ENCODE measurements at regions not wholly inside any gene's neighbourhood (a gene's known extent, or its start where the extent isn't known, plus 50 kb on each side); places are given as distances from the start of the nearest gene placed in this dataset.
"Not testable (repeated sequence)": the region's sequence is repeated elsewhere in the genome, so short reads cannot be mapped to it uniquely, and the experiment has no call there.

DNA sequence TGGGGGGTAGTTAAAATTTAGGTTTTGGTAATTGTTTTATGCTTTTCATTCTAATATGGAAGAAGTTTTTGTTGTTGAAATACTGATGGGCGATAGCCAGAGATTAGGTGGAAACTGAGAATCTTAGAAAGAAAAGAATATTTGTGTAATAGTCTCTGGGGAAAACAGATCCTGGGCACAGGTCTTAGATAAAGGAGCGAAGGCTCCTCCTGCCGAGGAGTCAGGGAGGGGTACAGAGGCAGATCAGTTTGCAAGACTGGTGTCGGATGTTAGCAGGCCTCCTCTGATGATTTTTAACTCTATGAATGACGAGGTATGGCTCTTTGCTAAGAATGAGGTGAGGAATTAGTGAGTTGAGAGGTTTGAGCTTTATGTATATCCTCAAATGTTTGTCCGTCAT is 339.7 kb downstream of the HGF start:
- no peak for DNase-seq

DNA sequence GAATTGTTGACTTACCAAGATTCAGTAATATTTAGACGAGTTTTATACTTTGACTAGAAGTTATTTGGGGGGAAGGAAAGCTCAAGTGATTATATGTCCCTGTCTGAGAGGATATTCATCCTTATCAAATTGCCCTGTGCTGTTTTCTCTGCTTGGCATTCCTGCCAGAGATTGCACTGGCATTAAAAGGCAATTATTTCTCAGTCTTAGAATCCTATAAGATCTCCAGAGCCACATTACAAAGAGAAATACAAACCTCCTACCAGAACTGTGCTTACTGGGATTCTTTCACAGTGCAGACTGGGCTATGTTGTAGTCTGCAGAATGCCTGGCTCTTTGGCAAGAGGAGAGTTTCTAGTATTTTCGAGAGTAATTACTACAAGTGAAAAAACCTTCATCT is 342.4 kb downstream of the HGF start:
- DNase-seq = no peak

DNA sequence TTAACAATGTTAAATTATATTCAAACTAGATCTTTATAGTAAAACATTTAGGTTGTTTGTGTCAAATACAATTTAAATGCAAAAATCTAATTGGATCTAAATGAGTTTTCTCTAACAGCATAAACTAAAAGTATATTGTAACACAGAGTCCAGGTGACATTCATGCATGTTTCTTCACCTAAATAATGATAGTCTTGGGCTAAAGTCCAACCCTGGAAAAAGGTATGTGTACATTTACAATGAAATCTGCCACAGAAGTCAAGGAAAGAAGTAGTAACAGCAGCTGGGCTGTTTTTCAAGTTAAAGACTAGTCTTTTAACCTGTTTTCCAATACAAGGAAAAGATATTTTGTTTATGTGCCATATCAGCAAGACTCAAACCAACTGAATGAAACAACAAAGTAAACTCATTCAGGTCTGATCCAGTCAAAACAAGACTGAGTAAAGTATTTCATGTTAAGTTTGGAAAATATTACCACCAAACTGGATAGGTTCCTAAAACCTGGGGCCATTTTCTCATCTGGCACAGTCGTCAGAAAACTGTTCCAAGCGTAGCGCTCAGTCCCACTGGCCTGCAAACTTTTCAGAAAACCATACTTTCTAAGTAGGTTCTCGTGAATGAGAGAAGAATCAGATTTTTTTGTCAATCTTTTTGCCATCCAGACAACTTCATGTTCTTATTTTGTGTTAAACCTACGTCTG is 349.2 kb downstream of the HGF start:
- no peak for DNase-seq

DNA sequence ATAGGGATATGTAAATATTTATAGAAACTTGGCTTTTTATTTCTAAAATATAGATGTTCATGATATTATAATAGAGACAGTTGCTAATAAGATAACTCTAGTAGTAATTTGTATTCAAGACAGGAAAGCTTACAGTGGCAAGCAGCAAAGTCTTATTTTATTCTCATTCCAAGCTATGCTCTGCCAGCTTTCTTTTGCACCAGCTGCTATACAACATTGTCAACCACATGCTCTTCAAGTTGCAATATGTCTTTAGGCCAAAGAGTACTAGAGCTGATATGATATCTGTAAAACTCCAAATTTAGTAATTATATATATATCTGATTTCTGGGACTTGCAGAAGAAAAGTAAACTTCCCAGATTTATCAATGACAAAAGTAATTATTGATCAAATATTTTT is 350.1 kb downstream of the HGF start:
- no peak for DNase-seq

DNA sequence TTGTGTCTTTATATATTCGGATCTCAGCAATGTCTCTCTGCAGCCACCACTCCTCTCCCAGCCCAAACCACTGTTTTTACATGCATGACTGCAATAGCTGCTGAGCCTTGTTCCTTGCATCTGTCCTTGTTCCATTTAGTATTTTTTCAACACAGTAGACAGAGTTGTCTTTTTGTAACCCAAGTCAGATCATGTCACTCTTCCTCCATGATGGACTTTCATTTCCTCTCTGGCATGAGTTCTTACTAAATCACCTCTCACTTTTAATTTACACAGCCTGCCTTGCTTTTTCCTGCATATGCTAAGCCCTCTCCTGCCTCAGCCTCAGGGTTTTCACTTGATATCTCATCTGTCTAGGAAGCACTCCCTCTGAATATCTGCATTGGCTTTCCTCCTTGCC is 353.2 kb downstream of the HGF start:
- no peak for DNase-seq

DNA sequence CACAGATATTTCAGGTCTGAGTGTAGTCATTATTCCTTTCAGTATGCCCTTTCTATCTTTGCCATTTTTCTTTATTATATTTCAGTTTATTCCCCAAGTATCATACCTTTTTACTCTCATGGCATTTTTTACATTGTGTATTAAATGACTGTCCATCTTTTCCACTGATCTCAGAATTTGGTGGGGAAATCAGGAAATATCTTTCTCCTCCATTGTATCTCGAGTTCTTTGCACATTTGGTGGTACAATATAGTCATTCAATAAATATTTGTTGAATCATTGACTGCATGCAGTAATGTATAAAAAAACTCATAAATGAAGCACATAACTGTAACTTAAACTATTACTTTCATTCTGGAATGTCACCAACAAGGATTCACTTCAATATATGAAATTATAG is 354.7 kb downstream of the HGF start:
- peak; percentile 61 for DNase-seq

DNA sequence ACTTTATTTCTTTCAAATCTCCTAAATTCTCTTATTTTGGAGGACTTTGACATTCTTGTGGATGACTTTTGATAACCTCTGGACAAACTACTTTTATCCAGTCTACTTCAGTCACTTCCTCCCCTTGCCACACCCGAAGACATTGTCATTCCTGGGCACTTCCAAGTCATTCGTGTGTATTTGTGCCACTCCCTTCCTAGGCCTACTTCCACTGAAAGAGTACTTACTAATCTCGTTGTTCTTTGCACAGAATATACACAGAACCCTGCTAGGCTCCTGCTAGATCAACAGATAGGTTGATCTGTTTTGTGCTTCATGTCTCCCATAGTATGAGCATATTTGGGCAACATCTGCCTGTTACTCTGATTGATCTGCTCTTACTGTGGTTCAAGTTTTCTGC is 355.4 kb downstream of the HGF start:
- no peak for DNase-seq

DNA sequence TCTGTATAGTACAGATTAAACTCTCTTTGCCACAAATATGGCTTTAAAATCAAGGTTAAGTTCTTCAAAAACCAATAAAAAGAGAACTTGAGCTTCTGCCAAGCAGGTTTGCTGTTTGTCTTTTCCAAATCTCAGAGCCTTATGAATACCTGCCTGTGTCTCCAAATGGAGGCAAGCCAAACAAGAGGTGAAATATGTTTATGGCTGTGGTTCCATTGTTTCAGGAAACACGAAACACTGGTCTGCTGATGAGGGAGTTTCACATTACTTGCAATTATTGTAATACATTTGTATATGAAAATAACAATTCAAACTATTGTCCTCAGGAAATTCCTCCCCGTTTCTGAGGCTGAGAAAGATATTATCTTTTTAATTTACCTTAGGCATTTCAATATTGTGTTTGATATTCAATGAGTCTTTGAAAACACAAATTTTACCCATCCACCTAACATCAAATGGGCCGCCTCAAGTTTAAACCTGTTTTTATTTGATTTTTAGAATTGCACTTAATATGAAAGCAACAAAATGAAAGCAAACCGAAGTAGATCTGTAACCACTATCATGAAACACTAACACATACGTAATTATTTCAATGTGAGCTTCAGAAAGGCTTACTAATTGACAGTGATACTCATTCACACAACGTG is 359.3 kb downstream of the HGF start:
- DNase-seq = no peak

DNA sequence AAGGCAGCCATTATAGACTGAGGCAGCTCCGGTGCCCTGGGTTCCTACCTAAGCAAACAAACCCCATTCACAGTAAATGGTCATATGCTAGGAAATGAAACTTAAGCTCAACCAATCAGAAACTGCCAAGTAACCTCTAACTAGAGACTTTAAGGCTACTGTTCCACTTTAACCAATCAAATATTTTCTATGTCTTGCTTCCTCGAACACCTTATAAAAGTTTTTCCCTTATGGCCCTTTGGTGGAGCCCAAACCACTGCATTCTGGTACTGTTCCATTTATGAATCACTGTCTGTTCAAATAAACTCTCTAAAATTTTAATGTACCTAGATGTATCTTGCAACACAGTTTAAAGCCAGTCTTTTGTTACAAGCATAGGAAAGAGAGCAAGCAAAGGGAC is 361.1 kb downstream of the HGF start:
- DNase-seq = no peak

DNA sequence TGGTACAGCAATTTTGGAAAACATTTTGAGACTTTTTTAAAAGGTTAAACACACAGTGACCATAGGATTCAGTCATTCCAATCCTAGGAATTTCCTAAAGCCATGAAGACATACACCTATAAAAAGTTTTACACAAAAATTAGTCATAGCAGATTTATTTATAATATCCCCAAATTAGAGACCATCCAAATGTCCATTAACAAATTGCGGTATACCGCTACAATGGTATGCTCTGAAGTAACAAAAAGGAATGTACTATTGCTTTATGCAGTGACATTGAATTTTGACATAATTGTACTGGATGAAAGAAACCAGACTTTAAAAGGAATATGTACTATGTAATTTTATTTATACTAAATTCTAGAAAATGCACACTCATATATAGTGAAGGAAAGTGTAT is 362.8 kb downstream of the HGF start:
- peak; percentile 11 for DNase-seq

DNA sequence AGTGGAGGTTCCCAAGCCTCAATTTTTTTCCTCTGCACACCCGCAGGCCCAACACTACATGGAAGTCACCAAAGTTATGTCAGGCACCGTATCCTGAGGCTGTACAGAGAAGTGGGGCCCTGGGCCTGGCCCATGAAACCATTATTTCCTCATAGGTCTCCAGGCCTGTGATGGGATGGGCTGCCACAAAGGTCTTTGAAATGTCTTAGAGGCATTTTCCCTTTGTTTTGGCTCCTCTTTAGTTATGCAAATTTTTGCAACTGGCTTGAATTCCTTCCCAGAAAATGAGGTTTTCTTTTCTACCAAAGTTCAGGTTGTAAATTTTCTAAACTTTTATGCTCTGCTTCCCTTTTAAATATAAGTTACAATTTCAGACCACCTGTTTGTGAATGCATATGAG is 365.2 kb downstream of the HGF start:
- DNase-seq = no peak

DNA sequence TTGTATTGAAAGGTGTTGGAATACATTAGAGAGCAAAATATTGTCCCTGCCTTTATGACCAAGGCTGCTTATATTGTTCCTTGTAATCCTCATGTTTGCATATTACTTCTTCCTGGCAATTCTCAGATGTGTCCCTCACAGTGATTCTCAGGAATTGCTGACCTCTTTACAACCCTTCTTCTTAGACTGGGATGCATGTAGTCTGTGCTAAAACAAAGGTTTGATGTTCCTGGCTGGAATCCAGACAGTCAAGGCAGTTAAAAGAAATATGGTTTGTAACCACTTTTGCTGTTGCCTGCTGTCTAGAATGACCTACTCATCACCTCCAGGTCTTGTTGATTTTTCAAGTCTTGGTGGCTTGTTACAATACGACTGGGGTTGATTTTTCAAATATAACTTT is 367.6 kb downstream of the HGF start:
- peak; percentile 32 for DNase-seq

DNA sequence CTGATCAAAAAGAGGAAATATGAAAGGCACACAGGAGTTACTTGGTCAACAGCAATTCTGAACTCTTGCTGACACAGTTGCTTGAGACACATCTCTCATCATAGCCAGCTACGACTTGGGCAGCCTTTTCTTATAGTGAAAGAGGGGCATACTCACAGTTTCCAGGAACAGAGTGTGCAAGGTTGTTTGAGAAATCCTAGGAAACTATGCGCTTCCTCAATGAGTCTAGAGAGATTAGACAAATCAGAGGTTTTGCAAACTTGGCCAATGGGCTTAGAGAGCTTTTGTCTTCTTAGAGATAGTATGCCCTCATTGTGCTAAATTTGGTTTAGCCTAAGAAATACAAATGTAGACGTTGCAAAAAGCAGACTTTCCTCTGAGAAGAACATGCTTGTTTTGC is 370.4 kb downstream of the HGF start:
- no peak for DNase-seq

DNA sequence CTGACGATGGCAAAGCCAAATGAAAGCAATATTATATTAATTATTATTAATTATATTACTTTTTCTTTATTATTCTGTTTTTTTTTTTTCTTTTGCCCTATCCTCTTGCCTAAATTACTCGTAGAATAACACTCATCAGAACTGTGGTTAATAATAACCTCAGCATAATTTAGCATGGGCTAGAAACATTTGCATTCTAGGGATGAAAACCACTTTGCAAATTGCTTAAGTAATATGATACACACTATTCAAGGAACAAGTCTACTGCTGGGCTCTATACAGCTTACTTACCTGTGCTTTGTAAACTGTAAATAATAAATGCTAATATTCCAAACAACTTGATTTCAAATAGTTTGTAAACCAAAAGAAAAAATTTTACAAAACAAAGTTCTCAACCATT is 375.8 kb downstream of the HGF start:
- no peak for DNase-seq

DNA sequence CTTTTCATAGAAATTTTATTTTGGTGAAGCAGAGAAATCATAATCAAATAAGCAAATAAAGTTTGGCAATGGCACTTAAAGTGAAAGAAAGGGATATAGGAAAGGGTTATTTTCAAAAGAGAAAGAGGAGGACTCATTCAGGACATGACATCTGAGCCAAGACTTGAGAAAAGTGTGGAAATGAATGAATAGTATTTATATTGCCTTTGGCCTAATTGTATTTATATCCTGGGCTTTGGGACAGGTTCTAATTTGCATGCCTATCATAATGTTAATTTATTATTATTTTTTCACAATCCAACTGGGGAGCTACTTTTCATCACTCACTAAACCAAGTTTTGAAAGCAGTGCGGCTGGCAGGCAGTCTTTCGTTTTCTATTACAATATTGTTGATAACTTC is 376.8 kb downstream of the HGF start:
- DNase-seq = no peak

DNA sequence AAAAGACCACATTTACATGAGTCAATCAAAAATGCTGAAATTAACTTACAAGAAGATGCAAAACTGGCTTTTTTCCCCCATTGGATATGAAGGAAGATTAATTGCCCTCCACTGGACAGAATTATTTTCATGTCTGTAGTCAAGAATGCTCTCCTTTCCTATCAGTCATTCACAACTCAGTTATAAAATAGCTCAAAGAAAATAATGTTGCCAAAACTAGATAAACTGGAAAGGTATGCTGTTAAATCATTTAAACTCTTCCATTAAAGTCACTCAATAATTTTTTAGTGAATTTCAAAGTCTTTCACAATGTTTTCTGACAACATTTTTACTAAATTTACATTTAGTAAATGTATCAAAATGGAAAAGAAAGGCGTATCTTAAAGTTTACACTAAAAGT is 384.5 kb downstream of the HGF start:
- DNase-seq = no peak

DNA sequence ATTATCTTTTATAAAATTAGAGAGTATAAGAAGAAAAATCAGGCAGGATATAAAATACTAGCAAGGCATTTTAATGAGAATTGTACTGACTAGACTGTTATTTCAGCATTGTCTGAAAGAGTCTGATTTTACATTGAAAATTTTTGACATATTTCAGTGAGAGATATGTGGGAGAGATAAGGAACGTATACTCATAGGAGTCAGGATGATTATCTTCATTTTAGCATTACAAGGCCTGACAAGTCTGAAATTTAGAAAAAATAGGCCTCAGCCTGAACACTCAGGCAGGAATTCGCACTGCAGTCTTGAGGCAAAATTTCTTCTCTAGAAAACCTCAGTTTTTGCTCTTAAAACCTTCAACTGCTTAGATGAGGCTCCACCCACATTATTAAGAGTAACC is 386.0 kb downstream of the HGF start:
- no peak for DNase-seq

DNA sequence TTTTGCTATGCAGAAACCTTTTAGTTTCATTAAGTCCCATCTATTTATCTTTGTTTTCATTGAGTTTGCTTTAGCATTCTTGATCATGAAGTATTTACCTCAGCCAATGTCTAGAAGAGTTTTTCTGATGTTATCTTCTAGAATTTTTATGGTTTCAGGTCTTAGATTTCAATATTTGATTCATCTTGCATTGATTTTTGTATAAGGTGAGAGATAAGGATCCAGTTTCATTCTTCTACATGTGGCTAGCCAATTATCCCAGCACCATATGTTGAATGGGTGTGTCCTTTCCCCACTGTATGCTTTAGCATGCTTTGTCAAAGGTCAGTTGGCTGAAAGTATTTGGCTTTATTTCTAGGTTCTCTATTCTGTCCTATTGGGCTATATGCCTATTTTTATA is 395.2 kb downstream of the HGF start:
- not testable (repeated sequence) for DNase-seq

DNA sequence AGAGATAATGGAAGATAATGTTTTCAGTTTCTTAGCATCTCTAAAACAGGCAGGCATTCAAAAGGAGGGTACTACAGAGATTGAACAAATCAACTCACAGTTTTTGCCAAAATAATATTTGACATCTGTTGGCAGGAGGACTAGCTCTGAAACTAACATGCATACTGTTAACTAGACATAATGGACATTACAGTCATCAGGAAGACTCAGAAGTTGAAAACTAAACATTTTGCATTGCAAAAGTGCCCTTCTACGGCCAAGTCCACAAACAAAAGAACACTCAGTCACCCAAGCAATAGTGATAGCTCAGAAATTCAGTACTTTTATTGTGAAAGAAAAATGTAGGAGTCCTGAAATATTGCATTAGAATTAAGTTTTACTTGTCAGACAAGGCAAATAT is 399.0 kb downstream of the HGF start:
- no peak for DNase-seq

DNA sequence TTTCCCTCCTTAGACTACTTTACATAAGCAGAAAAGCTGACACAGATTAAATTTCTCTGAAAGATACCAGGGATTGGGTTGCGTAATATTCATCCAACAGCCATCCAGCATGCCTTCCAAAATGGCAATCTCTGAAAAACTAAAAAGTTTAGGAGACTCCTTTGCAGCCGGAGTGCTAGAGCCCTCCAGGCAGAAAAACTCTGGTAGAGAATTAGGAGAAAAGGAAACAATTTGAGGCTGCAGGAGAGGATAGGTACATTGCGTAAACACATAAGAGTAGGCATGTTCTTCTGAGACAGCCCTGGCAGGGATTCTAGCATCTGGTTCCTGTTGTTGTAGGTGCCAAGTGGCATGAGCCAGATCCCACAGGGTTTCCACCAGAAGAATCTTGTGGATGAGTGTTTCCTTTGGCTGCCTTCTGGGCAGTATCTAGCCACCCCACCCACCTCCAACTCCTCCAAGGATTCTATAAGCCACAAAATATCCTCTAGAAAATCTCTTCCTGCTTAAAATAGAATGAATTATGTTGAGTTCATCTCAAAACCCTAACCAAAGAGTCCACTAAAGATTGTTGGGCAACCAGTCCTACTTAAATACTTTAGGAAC is 402.4 kb downstream of the HGF start:
- DNase-seq = peak; percentile 70

DNA sequence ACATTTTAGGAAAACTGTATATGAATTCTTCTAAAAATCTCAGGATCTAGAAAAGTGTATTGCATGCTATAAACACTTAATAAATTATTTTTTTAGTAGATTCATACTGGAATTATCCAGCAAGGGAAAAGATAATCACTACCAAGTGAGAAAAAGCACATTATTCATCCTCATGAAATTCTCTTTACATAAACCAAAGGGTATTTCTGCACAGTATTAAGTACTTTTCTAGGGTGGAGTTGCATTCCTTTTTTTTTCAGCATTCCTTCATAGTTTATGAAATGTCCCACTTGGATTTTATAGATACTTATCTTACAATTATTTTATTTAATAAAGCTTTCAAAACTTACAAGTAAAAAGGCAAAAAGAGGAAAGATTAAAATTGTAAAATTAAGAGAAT is 403.3 kb downstream of the HGF start:
- DNase-seq = peak; percentile 39

DNA sequence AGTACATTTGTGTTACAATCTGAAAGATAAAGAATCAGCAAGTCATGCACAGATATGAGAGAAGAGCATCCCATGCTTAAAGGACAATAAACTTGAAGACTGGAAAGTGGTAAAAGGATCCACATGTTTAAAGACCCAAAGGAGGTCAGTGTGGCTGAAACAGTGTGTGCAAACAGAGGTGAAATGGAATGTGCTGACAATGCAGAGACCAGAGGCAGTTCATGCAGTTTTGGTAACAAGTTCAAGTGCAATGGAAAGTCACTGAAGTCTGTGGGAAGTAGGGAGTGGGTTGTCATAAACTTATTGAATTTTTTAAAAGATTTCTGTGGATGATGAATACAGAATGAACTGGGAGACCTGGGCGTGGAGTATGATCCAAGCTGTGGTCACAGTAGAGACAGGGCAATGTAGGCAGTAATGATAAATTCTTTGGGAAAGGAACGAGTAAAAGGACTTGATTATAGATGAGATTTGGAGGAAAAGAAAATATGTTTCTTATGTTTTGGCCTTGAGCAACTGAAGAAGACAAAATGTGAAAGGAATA is 408.0 kb downstream of the HGF start:
- no peak for DNase-seq

DNA sequence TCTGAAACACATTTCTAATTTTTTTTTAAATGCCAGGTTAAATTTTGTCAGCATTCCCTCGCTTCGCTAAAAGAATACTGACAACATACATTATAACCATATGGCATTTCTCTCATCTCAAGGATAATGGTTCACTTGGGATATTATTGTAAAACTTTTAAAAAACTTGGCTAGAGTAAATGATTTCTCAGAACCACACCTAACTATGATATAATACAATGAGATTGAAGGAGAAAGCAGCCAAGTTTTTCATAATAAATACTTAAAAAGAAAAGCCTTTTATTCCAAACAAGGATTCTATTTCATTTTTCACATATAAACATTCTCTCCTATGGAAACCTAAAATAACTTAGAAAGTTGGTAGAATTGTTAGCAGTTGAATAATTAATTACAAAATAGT is 413.9 kb downstream of the HGF start:
- DNase-seq = no peak

DNA sequence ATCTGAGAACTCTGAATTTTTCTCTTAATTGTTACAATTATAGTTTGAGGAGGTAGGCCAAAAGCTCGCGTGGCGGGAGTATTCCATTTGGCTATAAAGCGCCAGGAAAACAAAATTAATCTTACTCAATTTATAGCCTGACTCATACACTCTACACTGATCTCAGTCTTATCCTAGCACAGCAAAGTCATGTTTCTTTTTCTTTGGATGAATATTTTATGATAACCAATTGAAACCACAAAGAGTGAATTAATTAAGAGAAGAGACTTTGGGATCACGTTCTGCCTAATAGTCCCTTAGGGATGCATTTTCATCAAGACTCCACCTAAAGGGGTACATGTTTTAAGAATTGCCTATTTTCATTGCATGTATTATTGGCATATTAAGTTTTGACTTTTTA is 420.8 kb downstream of the HGF start:
- DNase-seq = no peak

DNA sequence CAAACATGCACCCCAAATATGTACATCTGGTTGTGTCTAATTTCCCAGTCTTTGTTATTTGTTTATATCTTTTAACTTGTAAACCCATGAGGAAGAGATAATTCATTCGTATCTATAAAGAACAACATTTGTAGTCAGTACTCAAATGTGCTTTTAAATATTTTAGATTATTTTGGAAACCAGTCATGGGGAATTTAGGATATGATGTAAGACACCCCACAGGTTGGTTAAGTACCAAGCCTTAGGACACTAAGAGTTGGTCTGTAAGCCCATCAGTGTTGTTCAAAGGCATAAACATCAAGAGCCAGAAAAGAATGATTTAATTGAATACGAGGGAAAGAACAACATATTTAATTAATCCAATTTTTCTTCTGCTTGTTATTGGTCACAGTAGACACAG is 421.1 kb upstream of the SEMA3C start:
- DNase-seq = peak; percentile 26
